ENCODE measurements at regions not wholly inside any gene's neighbourhood (a gene's known extent, or its start where the extent isn't known, plus 50 kb on each side); places are given as distances from the start of the nearest gene placed in this dataset.

- Histone ChIP-seq H3K27ac (no peak overlapping the region), H3K4me3 (no peak overlapping the region), H3K4me1 (no peaks in the 10 kb centered on the region), H3K27me3 (no peaks in the 10 kb centered on the region), H3K36me3 (replicated peaks in 1 of 2; ENCODE audit: insufficient read depth in 1 of 2, low read depth in 2 of 2) (no peaks in the 10 kb centered on the region), H3K9me3 (no peaks in the 10 kb centered on the region)
- WGBS, 2 donors, result 31 to 32% methylated on average over 3 of the region's 3 CpGs
- DNase-seq (no peak), ATAC-seq (no peak)
- TF ChIP-seq CTCF (IDR thresholded peaks at IDR 0.05) (no peak), POLR2A (IDR thresholded peaks at IDR 0.05) (no peak)
- intact Hi-C loops (cut with DNase I), result no loop called here
These were observed 913.9 kb upstream of the NR2F2 start for GRCh38 chr15:95416576-95416975.

GRCh38 chr15:95417761-95418160 is 912.7 kb upstream of the NR2F2 start:
- Histone ChIP-seq H3K4me3 (no peak overlapping the region), H3K9me3 (no peaks in the 10 kb centered on the region), H3K27ac (no peak overlapping the region), H3K27me3 (no peaks in the 10 kb centered on the region), H3K36me3 (replicated peaks in 1 of 2; ENCODE audit: insufficient read depth in 1 of 2, low read depth in 2 of 2) (no peaks in the 10 kb centered on the region), H3K4me1 (no peaks in the 10 kb centered on the region)
- no peak for TF ChIP-seq CTCF (IDR thresholded peaks at IDR 0.05)
- 63 to 67% methylated on average over 3 of the region's 3 CpGs for WGBS, 2 donors
- ATAC-seq (no peak), DNase-seq (no peak)
- intact Hi-C loops (cut with DNase I), result no loop called here

GRCh38 chr15:95422255-95422654 is 908.2 kb upstream of the NR2F2 start:
- WGBS, 2 donors, result 31 to 43% methylated on average over 3 of the region's 3 CpGs
- intact Hi-C loops (cut with DNase I), result no loop called here
- Histone ChIP-seq H3K27me3 (no peaks in the 10 kb centered on the region), H3K27ac (no peak overlapping the region), H3K36me3 (replicated peaks in 1 of 2; ENCODE audit: insufficient read depth in 1 of 2, low read depth in 2 of 2) (no peaks in the 10 kb centered on the region), H3K4me3 (no peak overlapping the region), H3K4me1 (no peaks in the 10 kb centered on the region), H3K9me3 (no peaks in the 10 kb centered on the region)
- ATAC-seq (no peak), DNase-seq (no peak)
- TF ChIP-seq CTCF (IDR thresholded peaks at IDR 0.05) (no peak), POLR2A (IDR thresholded peaks at IDR 0.05) (no peak)

- Histone ChIP-seq H3K36me3 (replicated peaks in 1 of 2; ENCODE audit: insufficient read depth in 1 of 2, low read depth in 2 of 2) (no peaks in the 10 kb centered on the region), H3K4me3 (no peak overlapping the region), H3K4me1 (no peaks in the 10 kb centered on the region), H3K9me3 (no peaks in the 10 kb centered on the region), H3K27me3 (no peaks in the 10 kb centered on the region), H3K27ac (no peak overlapping the region)
- TF ChIP-seq CTCF (IDR thresholded peaks at IDR 0.05) (no peak), POLR2A (IDR thresholded peaks at IDR 0.05) (no peak)
- 80 to 86% methylated on average over 1 of the region's 1 CpG for WGBS, 2 donors
- intact Hi-C loops (cut with DNase I), result no loop called here
- ATAC-seq (no peak), DNase-seq (no peak)
These were observed 904.6 kb upstream of the NR2F2 start for GRCh38 chr15:95425859-95426258.

- Histone ChIP-seq H3K4me3 (no peak overlapping the region), H3K27me3 (no peaks in the 10 kb centered on the region), H3K4me1 (no peaks in the 10 kb centered on the region), H3K36me3 (replicated peaks in 1 of 2; ENCODE audit: insufficient read depth in 1 of 2, low read depth in 2 of 2) (no peaks in the 10 kb centered on the region), H3K27ac (no peak overlapping the region), H3K9me3 (no peaks in the 10 kb centered on the region)
- TF ChIP-seq POLR2A (IDR thresholded peaks at IDR 0.05), result no peak
- TF ChIP-seq CTCF (IDR thresholded peaks at IDR 0.05), result no peak
- no peak for ATAC-seq
- 74 to 76% methylated on average over 4 of the region's 4 CpGs for WGBS, 2 donors
- peak in 1 of 4 donors; percentile 14 for DNase-seq
- intact Hi-C loops (cut with DNase I), result no loop called here
These were observed 901.2 kb upstream of the NR2F2 start for GRCh38 chr15:95429345-95429744.

Measured in body of pancreas (tissue), 4 donors.